Osteoblast (primary cell): ENCODE measurements at regions not wholly inside any gene's neighbourhood (a gene's known extent, or its start where the extent isn't known, plus 50 kb on each side); places are given as distances from the start of the nearest gene placed in this dataset.

Experiments
- DNase-seq: peaks from one replicate; pipeline ENCODE4 v3.0.0; 2011; ENCODE audit warnings: low spot score, mixed read lengths; ENCODE audit not compliant: insufficient read length; ENCODE audit errors: missing footprints
- H2AFZ ChIP-seq: 2 replicates; pipeline ENCODE4 v1.6.0; 2011; ENCODE audit warnings: mild to moderate bottlenecking, low read length
- H3K27ac ChIP-seq: 2 replicates; pipeline ENCODE4 v1.5.1; 2011; ENCODE audit warnings: mild to moderate bottlenecking, low read depth, low read length, moderate library complexity
- H3K27me3 ChIP-seq: 2 replicates; pipeline ENCODE4 v1.6.0; 2012; ENCODE audit warnings: mild to moderate bottlenecking, control low read depth, inconsistent platforms, low read length, moderate library complexity; ENCODE audit not compliant: insufficient read depth
- H3K36me3 ChIP-seq: 2 replicates; pipeline ENCODE4 v1.5.1; 2011; ENCODE audit warnings: mild to moderate bottlenecking, low read length, control low read depth, moderate library complexity; ENCODE audit not compliant: insufficient read depth
- H3K4me1 ChIP-seq: 2 replicates; pipeline ENCODE4 v1.5.1; 2011; ENCODE audit warnings: mild to moderate bottlenecking, low read length, control low read depth, moderate library complexity; ENCODE audit not compliant: insufficient read depth
- H3K4me2 ChIP-seq: 2 replicates; pipeline ENCODE4 v1.6.0; 2011; ENCODE audit warnings: mild to moderate bottlenecking, low read length; ENCODE audit not compliant: insufficient read depth
- H3K4me3 ChIP-seq: fragments of 200-600 bp; sonication (generic); 3 replicates; pipeline ENCODE4 v1.5.1; 2012; ENCODE audit warnings: mild to moderate bottlenecking, low read length, inconsistent platforms; ENCODE audit not compliant: insufficient read depth
- H3K79me2 ChIP-seq: 2 replicates; pipeline ENCODE4 v1.6.0; 2012; ENCODE audit warnings: mild to moderate bottlenecking, low read length, control low read depth, inconsistent platforms; ENCODE audit not compliant: insufficient read depth
- H3K9me3 ChIP-seq: 2 replicates; pipeline ENCODE4 v1.5.1; 2011; ENCODE audit warnings: low read depth, low read length, control low read depth
- H4K20me1 ChIP-seq: 2 replicates; pipeline ENCODE4 v1.6.0; 2012; ENCODE audit warnings: mild to moderate bottlenecking, low read length, control low read depth; ENCODE audit not compliant: insufficient read depth
- CTCF ChIP-seq: IDR thresholded peaks from 2 replicates; pipeline ENCODE4 v1.5.1; 2011; ENCODE audit warnings: mild to moderate bottlenecking, low read depth, low read length, moderate library complexity; ENCODE audit errors: extremely low read depth

- no peaks in the 10 kb centered on the region for H4K20me1 ChIP-seq
- no peak overlapping the region for H3K27ac ChIP-seq
- H3K36me3 ChIP-seq: no peaks in the 10 kb centered on the region
- no peaks in the 10 kb centered on the region for H3K4me1 ChIP-seq
- no peaks in the 10 kb centered on the region for H3K9me3 ChIP-seq
- no peaks in the 10 kb centered on the region for H3K79me2 ChIP-seq
- no peak overlapping the region for H3K4me2 ChIP-seq
- no peak overlapping the region for H2AFZ ChIP-seq
- no peak for DNase-seq
- no peaks in the 10 kb centered on the region for H3K27me3 ChIP-seq
- no peak for TF ChIP-seq CTCF
- H3K4me3 ChIP-seq: no peak overlapping the region
These were observed 188.9 kb downstream of the NDUFA10 start for GRCh38 chr2:239836021-239836765.

- no peaks in the 10 kb centered on the region for H3K27me3 ChIP-seq
- TF ChIP-seq CTCF: no peak
- H4K20me1 ChIP-seq: no peaks in the 10 kb centered on the region
- no peak for DNase-seq
- no peak overlapping the region for H3K4me2 ChIP-seq
- no peaks in the 10 kb centered on the region for H3K9me3 ChIP-seq
- H3K27ac ChIP-seq: no peak overlapping the region
- H3K36me3 ChIP-seq: no peaks in the 10 kb centered on the region
- H3K4me3 ChIP-seq: no peak overlapping the region
- H3K4me1 ChIP-seq: no peaks in the 10 kb centered on the region
- H2AFZ ChIP-seq: no peak overlapping the region
- no peaks in the 10 kb centered on the region for H3K79me2 ChIP-seq
These were observed 190.1 kb downstream of the NDUFA10 start for GRCh38 chr2:239835056-239835455.

- H3K9me3 ChIP-seq: no peaks in the 10 kb centered on the region
- no peaks in the 10 kb centered on the region for H3K79me2 ChIP-seq
- DNase-seq: peak; percentile 63
- TF ChIP-seq CTCF: no peak
- no peaks in the 10 kb centered on the region for H4K20me1 ChIP-seq
- H3K4me2 ChIP-seq: no peak overlapping the region
- no peaks in the 10 kb centered on the region for H3K36me3 ChIP-seq
- H2AFZ ChIP-seq: no peak overlapping the region
- H3K4me1 ChIP-seq: no peaks in the 10 kb centered on the region
- H3K27ac ChIP-seq: no peak overlapping the region
- no peak overlapping the region for H3K4me3 ChIP-seq
- no peaks in the 10 kb centered on the region for H3K27me3 ChIP-seq
These were observed 191.0 kb downstream of the NDUFA10 start for GRCh38 chr2:239834143-239834542.

GRCh38 chr2:239833269-239834109 is 191.7 kb downstream of the NDUFA10 start:
- no peak for DNase-seq
- Histone ChIP-seq H3K4me3 (no peak overlapping the region), H3K4me2 (no peak overlapping the region), H3K79me2 (no peaks in the 10 kb centered on the region), H3K27ac (no peak overlapping the region), H3K4me1 (no peaks in the 10 kb centered on the region), H4K20me1 (no peaks in the 10 kb centered on the region), H2AFZ (no peak overlapping the region), H3K9me3 (no peaks in the 10 kb centered on the region), H3K36me3 (no peaks in the 10 kb centered on the region), H3K27me3 (no peaks in the 10 kb centered on the region)
- TF ChIP-seq CTCF: no peak
